GM21381 (cell line): ENCODE measurements at regions not wholly inside any gene's neighbourhood (a gene's known extent, or its start where the extent isn't known, plus 50 kb on each side); places are given as distances from the start of the nearest gene placed in this dataset.
"Not testable (repeated sequence)": the region's sequence is repeated elsewhere in the genome, so short reads cannot be mapped to it uniquely, and the experiment has no call there.

ENCODE experiments used
- ATAC-seq: cut with Tn5 transposase; IDR thresholded peaks from one replicate; pipeline ENCODE4 v1.9.1; 2021; ENCODE audit warnings: mild to moderate bottlenecking, moderate library complexity; ENCODE audit not compliant: unreplicated experiment

- no peak for ATAC-seq
These were observed 458.6 kb downstream of the FBXO15 start for GRCh38 chr18:73688851-73689711.

- no peak for ATAC-seq
These were observed 459.5 kb downstream of the FBXO15 start for GRCh38 chr18:73688161-73688560.

GRCh38 chr18:73684647-73685046 lies 463.0 kb downstream of the FBXO15 start:
- no peak for ATAC-seq

- no peak for ATAC-seq
These were observed 464.0 kb downstream of the FBXO15 start for GRCh38 chr18:73683409-73684238.

GRCh38 chr18:73681912-73682311 lies 465.7 kb downstream of the FBXO15 start:
- ATAC-seq, result no peak

GRCh38 chr18:73681398-73681797 lies 466.2 kb downstream of the FBXO15 start:
- ATAC-seq, result no peak

- ATAC-seq, result no peak
These were observed 467.5 kb downstream of the FBXO15 start for GRCh38 chr18:73679941-73680712.

GRCh38 chr18:73677450-73677849 lies 470.2 kb downstream of the FBXO15 start:
- no peak for ATAC-seq

GRCh38 chr18:73674125-73674865 lies 473.3 kb downstream of the FBXO15 start:
- ATAC-seq, result no peak

- not testable (repeated sequence) for ATAC-seq
These were observed 476.2 kb downstream of the FBXO15 start for GRCh38 chr18:73671480-73671879.

GRCh38 chr18:73670524-73670923 lies 477.1 kb downstream of the FBXO15 start:
- ATAC-seq, result no peak

- no peak for ATAC-seq
These were observed 477.6 kb downstream of the FBXO15 start for GRCh38 chr18:73670039-73670438.

- ATAC-seq, result no peak
These were observed 478.3 kb downstream of the FBXO15 start for GRCh38 chr18:73669297-73669696.

GRCh38 chr18:73668051-73668450 lies 479.6 kb downstream of the FBXO15 start:
- no peak for ATAC-seq

- no peak for ATAC-seq
These were observed 480.9 kb downstream of the FBXO15 start for GRCh38 chr18:73666772-73667171.

- ATAC-seq, result no peak
These were observed 482.7 kb downstream of the FBXO15 start for GRCh38 chr18:73664896-73665295.

GRCh38 chr18:73663581-73663980 lies 484.1 kb downstream of the FBXO15 start:
- ATAC-seq, result no peak

GRCh38 chr18:73662421-73662820 lies 485.2 kb downstream of the FBXO15 start:
- no peak for ATAC-seq

GRCh38 chr18:73660931-73661856 lies 486.4 kb downstream of the FBXO15 start:
- no peak for ATAC-seq
